SK-N-SH treated with all-trans-retinoic acid at 6 μM for 48 hours (cell line): ENCODE measurements at regions not wholly inside any gene's neighbourhood (a gene's known extent, or its start where the extent isn't known, plus 50 kb on each side); places are given as distances from the start of the nearest gene placed in this dataset.

Experiments used
- ARNTL ChIP-seq: fragments of 450-650 bp; formaldehyde crosslinking; IDR thresholded peaks from 2 replicates; pipeline ENCODE4 v1.5.0; 2020; ENCODE audit warnings: low read depth, mild to moderate bottlenecking, moderate library complexity, borderline replicate concordance
- BACH2 ChIP-seq: fragments of 250-450 bp; sonication (Bioruptor Pico); IDR thresholded peaks from 2 replicates; pipeline ENCODE4 v1.9.0; 2021; ENCODE audit warnings: mild to moderate bottlenecking, borderline replicate concordance
- CSDC2 ChIP-seq: fragments of 250-450 bp; sonication (Bioruptor Pico); IDR thresholded peaks from 2 replicates; pipeline ENCODE4 v1.5.0; 2020; ENCODE audit warnings: mild to moderate bottlenecking, moderate library complexity
- ESRRG ChIP-seq: fragments of 250-450 bp; sonication (Bioruptor Pico); IDR thresholded peaks from 2 replicates; pipeline ENCODE4 v1.6.1; 2021; ENCODE audit warnings: mild to moderate bottlenecking
- ISL1 ChIP-seq: fragments of 250-450 bp; sonication (Bioruptor Pico); IDR thresholded peaks from 2 replicates; pipeline ENCODE4 v2.1.2; 2022; ENCODE audit warnings: mild to moderate bottlenecking, moderate library complexity
- RARB ChIP-seq: fragments of 250-450 bp; sonication (Bioruptor Pico); IDR thresholded peaks from 2 replicates; pipeline ENCODE4 v1.8.0; 2021; ENCODE audit warnings: mild to moderate bottlenecking, moderate library complexity
- SNAI2 ChIP-seq: fragments of 250-450 bp; sonication (Bioruptor Pico); IDR thresholded peaks from 2 replicates; pipeline ENCODE4 v1.5.0; 2020; ENCODE audit warnings: mild to moderate bottlenecking, moderate library complexity
- ZFP3 ChIP-seq: fragments of 250-450 bp; sonication (Bioruptor Pico); IDR thresholded peaks from 2 replicates; pipeline ENCODE4 v1.5.0; 2020; ENCODE audit warnings: mild to moderate bottlenecking, moderate library complexity
- ZNF70 ChIP-seq: fragments of 450-650 bp; formaldehyde crosslinking; IDR thresholded peaks from 2 replicates; pipeline ENCODE4 v1.5.0; 2020; ENCODE audit warnings: mild to moderate bottlenecking, moderate library complexity
- TF ChIP-seq, protein P1 (sequence below): fragments of 250-450 bp; sonication (Bioruptor Pico); IDR thresholded peaks from 2 replicates; pipeline ENCODE4 v1.8.0; 2020; ENCODE audit warnings: mild to moderate bottlenecking, moderate library complexity, borderline replicate concordance
- TF ChIP-seq, protein P2 (sequence below): fragments of 250-450 bp; sonication (Bioruptor Pico); IDR thresholded peaks from 2 replicates; pipeline ENCODE4 v1.5.1; 2020; ENCODE audit warnings: low read depth, mild to moderate bottlenecking, moderate library complexity

DNA sequence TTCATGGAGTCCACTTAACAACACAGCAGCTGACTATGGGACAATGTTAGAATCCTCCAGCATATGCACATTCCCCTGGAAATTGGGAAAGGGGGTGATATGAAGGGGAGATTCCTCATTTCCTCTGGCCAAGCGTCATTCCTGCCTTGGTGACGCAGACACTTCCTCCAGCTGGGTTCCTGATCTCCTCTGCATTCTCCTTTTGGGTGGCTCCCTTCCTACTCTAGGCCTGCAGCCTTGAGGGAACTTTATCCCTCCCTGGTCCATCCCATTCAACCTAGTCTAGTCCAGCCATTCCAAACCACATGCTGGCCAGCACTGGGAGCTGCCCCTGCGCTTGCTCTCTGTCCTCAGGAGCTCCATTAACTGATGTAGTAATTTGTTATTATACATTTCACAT lies 216.8 kb downstream of the VAPA start:
- TF ChIP-seq RARB (CRISPR knock-in tag) = no peak
- no peak for TF ChIP-seq ZNF70 (CRISPR knock-in tag)
- no peak for TF ChIP-seq ARNTL (CRISPR knock-in tag)
- TF ChIP-seq CSDC2 (CRISPR knock-in tag) = no peak
- TF ChIP-seq ZFP3 = no peak
- no peak for TF ChIP-seq BACH2 (CRISPR knock-in tag)
- TF ChIP-seq, protein P1, sequence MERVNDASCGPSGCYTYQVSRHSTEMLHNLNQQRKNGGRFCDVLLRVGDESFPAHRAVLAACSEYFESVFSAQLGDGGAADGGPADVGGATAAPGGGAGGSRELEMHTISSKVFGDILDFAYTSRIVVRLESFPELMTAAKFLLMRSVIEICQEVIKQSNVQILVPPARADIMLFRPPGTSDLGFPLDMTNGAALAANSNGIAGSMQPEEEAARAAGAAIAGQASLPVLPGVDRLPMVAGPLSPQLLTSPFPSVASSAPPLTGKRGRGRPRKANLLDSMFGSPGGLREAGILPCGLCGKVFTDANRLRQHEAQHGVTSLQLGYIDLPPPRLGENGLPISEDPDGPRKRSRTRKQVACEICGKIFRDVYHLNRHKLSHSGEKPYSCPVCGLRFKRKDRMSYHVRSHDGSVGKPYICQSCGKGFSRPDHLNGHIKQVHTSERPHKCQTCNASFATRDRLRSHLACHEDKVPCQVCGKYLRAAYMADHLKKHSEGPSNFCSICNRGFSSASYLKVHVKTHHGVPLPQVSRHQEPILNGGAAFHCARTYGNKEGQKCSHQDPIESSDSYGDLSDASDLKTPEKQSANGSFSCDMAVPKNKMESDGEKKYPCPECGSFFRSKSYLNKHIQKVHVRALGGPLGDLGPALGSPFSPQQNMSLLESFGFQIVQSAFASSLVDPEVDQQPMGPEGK (CRISPR knock-in tag) = no peak
- TF ChIP-seq, protein P2, sequence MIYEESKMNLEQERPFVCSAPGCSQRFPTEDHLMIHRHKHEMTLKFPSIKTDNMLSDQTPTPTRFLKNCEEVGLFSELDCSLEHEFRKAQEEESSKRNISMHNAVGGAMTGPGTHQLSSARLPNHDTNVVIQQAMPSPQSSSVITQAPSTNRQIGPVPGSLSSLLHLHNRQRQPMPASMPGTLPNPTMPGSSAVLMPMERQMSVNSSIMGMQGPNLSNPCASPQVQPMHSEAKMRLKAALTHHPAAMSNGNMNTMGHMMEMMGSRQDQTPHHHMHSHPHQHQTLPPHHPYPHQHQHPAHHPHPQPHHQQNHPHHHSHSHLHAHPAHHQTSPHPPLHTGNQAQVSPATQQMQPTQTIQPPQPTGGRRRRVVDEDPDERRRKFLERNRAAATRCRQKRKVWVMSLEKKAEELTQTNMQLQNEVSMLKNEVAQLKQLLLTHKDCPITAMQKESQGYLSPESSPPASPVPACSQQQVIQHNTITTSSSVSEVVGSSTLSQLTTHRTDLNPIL (CRISPR knock-in tag) = no peak
- TF ChIP-seq ESRRG (CRISPR knock-in tag) = no peak
- no peak for TF ChIP-seq SNAI2 (CRISPR knock-in tag)
- no peak for TF ChIP-seq ISL1 (CRISPR knock-in tag)
